ENCODE measurements at regions not wholly inside any gene's neighbourhood (a gene's known extent, or its start where the extent isn't known, plus 50 kb on each side); places are given as distances from the start of the nearest gene placed in this dataset.
A peak's percentile ranks its signal among the peaks of the same experiment; 100 is the strongest.

GRCh38 chr11:92329137-92329536 lies 104.5 kb downstream of the FAT3 start:
- TF ChIP-seq CTBP1 (IDR thresholded peaks at IDR 0.05; ENCODE audit: borderline replicate concordance) = no peak
- no peak for TF ChIP-seq LEF1 (IDR thresholded peaks at IDR 0.05; ENCODE audit: borderline replicate concordance)
- no peak for TF ChIP-seq ZNF384 (IDR thresholded peaks at IDR 0.05)
- no peak for TF ChIP-seq FOXM1 (IDR thresholded peaks at IDR 0.05; ENCODE audit: borderline replicate concordance)
- TF ChIP-seq FOXA1 (IDR thresholded peaks at IDR 0.05) = no peak
- no peak for TF ChIP-seq FOXK2 (IDR thresholded peaks at IDR 0.05)
- TF ChIP-seq HDGF (IDR thresholded peaks at IDR 0.05; ENCODE audit: borderline replicate concordance) = no peak
- no peak for TF ChIP-seq SUZ12 (IDR thresholded peaks at IDR 0.05)
- no peak for TF ChIP-seq BHLHE40 (IDR thresholded peaks at IDR 0.05; ENCODE audit: borderline replicate concordance)
- no peak for TF ChIP-seq PKNOX1 (IDR thresholded peaks at IDR 0.05)
- no peak for TF ChIP-seq L3MBTL2 (conservative IDR thresholded peaks at IDR 0.05)
- no peak for TF ChIP-seq ELF4 (IDR thresholded peaks at IDR 0.05)
- no peak for DNase-seq (ENCODE audit: extremely low spot score)
- ChIA-PET POLR2A (interaction anchor here (0.6 kb wide), 1 partner anchor 55 kb away, joined by 3 read pairs; no protein-coding TSS in a partner anchor), CTCF (no interaction called here)

- DNase-seq (ENCODE audit: extremely low spot score) = no peak
- ChIA-PET POLR2A (interaction anchor here (0.6 kb wide), 1 partner anchor 54 kb away, joined by 3 read pairs; no protein-coding TSS in a partner anchor), CTCF (interaction anchor here (1.4 to 1.7 kb wide), 2 partner anchors 11 to 557 kb away, joined by 3 to 8 read pairs; no protein-coding TSS in a partner anchor)
- no peak for TF ChIP-seq SUZ12 (IDR thresholded peaks at IDR 0.05)
- TF ChIP-seq CTBP1 (IDR thresholded peaks at IDR 0.05; ENCODE audit: borderline replicate concordance) = no peak
- TF ChIP-seq ELF4 (IDR thresholded peaks at IDR 0.05) = no peak
- TF ChIP-seq SP1 (IDR thresholded peaks at IDR 0.05) = no peak
- TF ChIP-seq LEF1 (IDR thresholded peaks at IDR 0.05; ENCODE audit: borderline replicate concordance) = no peak
- TF ChIP-seq NFRKB (IDR thresholded peaks at IDR 0.05) = no peak
- TF ChIP-seq HDGF (IDR thresholded peaks at IDR 0.05; ENCODE audit: borderline replicate concordance) = no peak
- TF ChIP-seq ZNF384 (IDR thresholded peaks at IDR 0.05) = no peak
- TF ChIP-seq TARDBP (IDR thresholded peaks at IDR 0.05) = no peak
These were observed 105.0 kb downstream of the FAT3 start for GRCh38 chr11:92329646-92330045.

- no peak for DNase-seq (ENCODE audit: extremely low spot score)
- no peak for TF ChIP-seq FOXK2 (IDR thresholded peaks at IDR 0.05)
- TF ChIP-seq NFRKB (IDR thresholded peaks at IDR 0.05) = no peak
- TF ChIP-seq FOXM1 (IDR thresholded peaks at IDR 0.05; ENCODE audit: borderline replicate concordance) = no peak
- no peak for TF ChIP-seq ARNT (IDR thresholded peaks at IDR 0.05)
- ChIA-PET CTCF (interaction anchor here (1.4 to 1.7 kb wide), 2 partner anchors 11 to 556 kb away, joined by 3 to 8 read pairs; no protein-coding TSS in a partner anchor), POLR2A (no interaction called here)
These were observed 105.5 kb downstream of the FAT3 start for GRCh38 chr11:92330114-92330513.

- CTCF ChIA-PET = interaction anchor here (2.8 kb wide), 1 partner anchor 8 kb away, joined by 12 read pairs; no protein-coding TSS in a partner anchor
- no peak for DNase-seq (ENCODE audit: extremely low spot score)
- POLR2A ChIA-PET = interaction anchor here (0.7 kb wide), 1 partner anchor 15 kb away, joined by 5 read pairs; no protein-coding TSS in a partner anchor
- TF ChIP-seq PKNOX1 (IDR thresholded peaks at IDR 0.05) = no peak
- TF ChIP-seq CTBP1 (IDR thresholded peaks at IDR 0.05; ENCODE audit: borderline replicate concordance) = no peak
- no peak for TF ChIP-seq ARNT (IDR thresholded peaks at IDR 0.05)
- TF ChIP-seq FOXA1 (IDR thresholded peaks at IDR 0.05) = no peak
- no peak for TF ChIP-seq SP1 (IDR thresholded peaks at IDR 0.05)
- no peak for TF ChIP-seq LEF1 (IDR thresholded peaks at IDR 0.05; ENCODE audit: borderline replicate concordance)
- no peak for TF ChIP-seq TARDBP (IDR thresholded peaks at IDR 0.05)
- no peak for TF ChIP-seq BHLHE40 (IDR thresholded peaks at IDR 0.05; ENCODE audit: borderline replicate concordance)
- no peak for TF ChIP-seq ELF4 (IDR thresholded peaks at IDR 0.05)
- no peak for TF ChIP-seq HDGF (IDR thresholded peaks at IDR 0.05; ENCODE audit: borderline replicate concordance)
- TF ChIP-seq ZNF384 (IDR thresholded peaks at IDR 0.05) = no peak
- no peak for TF ChIP-seq FOXM1 (IDR thresholded peaks at IDR 0.05; ENCODE audit: borderline replicate concordance)
- TF ChIP-seq L3MBTL2 (conservative IDR thresholded peaks at IDR 0.05) = no peak
- no peak for TF ChIP-seq SUZ12 (IDR thresholded peaks at IDR 0.05)
- TF ChIP-seq FOXK2 (IDR thresholded peaks at IDR 0.05) = no peak
- no peak for TF ChIP-seq NFRKB (IDR thresholded peaks at IDR 0.05)
These were observed 108.4 kb downstream of the FAT3 start for GRCh38 chr11:92332986-92333385.

GRCh38 chr11:92340839-92341238 lies 116.2 kb downstream of the FAT3 start:
- TF ChIP-seq LEF1 (IDR thresholded peaks at IDR 0.05; ENCODE audit: borderline replicate concordance) = no peak
- no peak for TF ChIP-seq FOXK2 (IDR thresholded peaks at IDR 0.05)
- no peak for TF ChIP-seq ZNF384 (IDR thresholded peaks at IDR 0.05)
- no peak for TF ChIP-seq BHLHE40 (IDR thresholded peaks at IDR 0.05; ENCODE audit: borderline replicate concordance)
- no peak for TF ChIP-seq PKNOX1 (IDR thresholded peaks at IDR 0.05)
- no peak for TF ChIP-seq SP1 (IDR thresholded peaks at IDR 0.05)
- TF ChIP-seq NFRKB (IDR thresholded peaks at IDR 0.05) = no peak
- TF ChIP-seq ELF4 (IDR thresholded peaks at IDR 0.05) = no peak
- POLR2A ChIA-PET = interaction anchor here (0.6 kb wide), 1 partner anchor 115 kb away, joined by 3 read pairs; no protein-coding TSS in a partner anchor
- CTCF ChIA-PET = interaction anchor here (0.6 to 1.9 kb wide), 19 partner anchors 8 to 514 kb away, joined by 3 to 12 read pairs (median 4); no protein-coding TSS in a partner anchor
- peak; percentile 53 for DNase-seq (ENCODE audit: extremely low spot score)

GRCh38 chr11:92342034-92342720 lies 117.6 kb downstream of the FAT3 start:
- POLR2A ChIA-PET = no interaction called here
- CTCF ChIA-PET = interaction anchor here (0.6 to 1.8 kb wide), 3 partner anchors 10 to 38 kb away, joined by 3 to 12 read pairs (median 3); no protein-coding TSS in a partner anchor
- no peak for DNase-seq (ENCODE audit: extremely low spot score)
- TF ChIP-seq NFRKB (IDR thresholded peaks at IDR 0.05) (no peak), CTBP1 (IDR thresholded peaks at IDR 0.05; ENCODE audit: borderline replicate concordance) (no peak), BHLHE40 (IDR thresholded peaks at IDR 0.05; ENCODE audit: borderline replicate concordance) (no peak), ARNT (IDR thresholded peaks at IDR 0.05) (no peak), FOXK2 (IDR thresholded peaks at IDR 0.05) (no peak), TARDBP (IDR thresholded peaks at IDR 0.05) (no peak), FOXM1 (IDR thresholded peaks at IDR 0.05; ENCODE audit: borderline replicate concordance) (no peak), ZNF384 (IDR thresholded peaks at IDR 0.05) (no peak)

All from HEK293T (cell line).